IMR-90 (cell line): ENCODE measurements at regions not wholly inside any gene's neighbourhood (a gene's known extent, or its start where the extent isn't known, plus 50 kb on each side); places are given as distances from the start of the nearest gene placed in this dataset.

Source experiments
- ATAC-seq: fragments of 200-7000 bp; cut with Tn5 transposase; 2 replicates; pipeline ENCODE4 v1.9.1; 2020; ENCODE audit warnings: low read depth, mild to moderate bottlenecking, moderate library complexity
- BruUV-seq: library from RNA; stranded (reverse); fragments of 400-500 nt; replicated peaks from 2 replicates; lab custom pipeline; 2021; lab: Mats Ljungman, UMichigan
- CTCF ChIA-PET: fragments of 300-600 bp; formaldehyde crosslinking; extraction: SDS; loops from one replicate; lab custom pipeline; 2021; ENCODE audit warnings: antibody characterized with exemption; lab: Yijun Ruan, JAX
- POLR2A ChIA-PET: fragments of 300-600 bp; sonication (Branson Sonifier 250); formaldehyde crosslinking; loops from one replicate; lab custom pipeline; 2022; ENCODE audit warnings: antibody characterized with exemption; ENCODE audit not compliant: unreplicated experiment; lab: Charles Lee
- DNase-seq: peaks from one replicate; pipeline ENCODE4 v3.0.0; 2013
- H2AFZ ChIP-seq: replicated peaks from 2 replicates; pipeline ENCODE3; 2013; ENCODE audit warnings: low read length, mild to moderate bottlenecking; ENCODE audit not compliant: poor library complexity
- H2AK5ac ChIP-seq: 2 replicates; pipeline ENCODE4 v1.6.1; 2013; ENCODE audit warnings: low read depth, low read length, inconsistent platforms
- H2AK9ac ChIP-seq: replicated peaks from 2 replicates; pipeline ENCODE3; 2013; ENCODE audit warnings: mild to moderate bottlenecking, low read depth, low read length, moderate library complexity; ENCODE audit not compliant: poor library complexity
- H2BK120ac ChIP-seq: 2 replicates; pipeline ENCODE4 v1.6.1; 2013; ENCODE audit warnings: low read depth, low read length, inconsistent platforms
- H2BK15ac ChIP-seq: 3 replicates; pipeline ENCODE4 v1.6.1; 2013; ENCODE audit warnings: low read depth, low read length, inconsistent platforms
- H2BK20ac ChIP-seq: 2 replicates; pipeline ENCODE4 v1.6.1; 2013; ENCODE audit warnings: low read depth, mild to moderate bottlenecking, inconsistent platforms, low read length, moderate library complexity
- H2BK5ac ChIP-seq: 2 replicates; pipeline ENCODE4 v1.6.1; 2013; ENCODE audit warnings: mild to moderate bottlenecking, low read depth, low read length, inconsistent platforms; ENCODE audit not compliant: poor library complexity, severe bottlenecking
- H3K14ac ChIP-seq: replicated peaks from 2 replicates; pipeline ENCODE4 v1.6.1; 2013; ENCODE audit warnings: low read depth, low read length, inconsistent platforms
- H3K18ac ChIP-seq: 2 replicates; pipeline ENCODE4 v1.6.1; 2013; ENCODE audit warnings: low read depth, low read length, control low read depth
- H3K23ac ChIP-seq: 2 replicates; pipeline ENCODE4 v1.6.1; 2013; ENCODE audit warnings: low read depth, low read length, inconsistent platforms
- H3K27ac ChIP-seq: 2 replicates; pipeline ENCODE4 v1.5.1; 2013; ENCODE audit warnings: mild to moderate bottlenecking, control low read depth, low read length; ENCODE audit not compliant: insufficient read depth
- H3K27me3 ChIP-seq: 2 replicates; pipeline ENCODE4 v1.6.1; 2013; ENCODE audit warnings: low read length; ENCODE audit not compliant: control insufficient read depth, insufficient read depth
- H3K36me3 ChIP-seq: 2 replicates; pipeline ENCODE4 v1.6.1; 2013; ENCODE audit warnings: low read length, mixed read lengths; ENCODE audit not compliant: control insufficient read depth, insufficient read depth
- H3K4ac ChIP-seq: 2 replicates; pipeline ENCODE4 v1.6.1; 2013; ENCODE audit warnings: low read depth, low read length, inconsistent platforms
- H3K4me1 ChIP-seq: 2 replicates; pipeline ENCODE4 v1.6.1; 2013; ENCODE audit warnings: low read length, mixed read lengths; ENCODE audit not compliant: control insufficient read depth, insufficient read depth
- H3K4me2 ChIP-seq: 2 replicates; pipeline ENCODE4 v1.6.1; 2013; ENCODE audit warnings: low read depth, mild to moderate bottlenecking, control low read depth, low read length, moderate library complexity
- H3K4me3 ChIP-seq: 2 replicates; pipeline ENCODE4 v1.5.1; 2013; ENCODE audit warnings: low read depth, mild to moderate bottlenecking, control low read depth, low read length, moderate library complexity; ENCODE audit not compliant: insufficient read depth
- H3K56ac ChIP-seq: 2 replicates; pipeline ENCODE4 v1.6.1; 2013; ENCODE audit warnings: low read length, inconsistent platforms; ENCODE audit not compliant: insufficient read depth; ENCODE audit errors: extremely low read depth
- H3K79me1 ChIP-seq, 2 experiments: 2 replicates each; pipeline ENCODE4 v1.6.1; 2013; ENCODE audit warnings: low read length in 2 of 2, inconsistent platforms in 1 of 2, low read depth in 1 of 2
- H3K9ac ChIP-seq: 2 replicates; pipeline ENCODE4 v1.6.1; 2013; ENCODE audit warnings: low read depth, low read length, control low read depth
- H3K9me1 ChIP-seq: 2 replicates; pipeline ENCODE4 v1.6.1; 2013; ENCODE audit warnings: low read length, inconsistent platforms; ENCODE audit not compliant: insufficient read depth
- H3K9me3 ChIP-seq: 2 replicates; pipeline ENCODE4 v1.6.1; 2013; ENCODE audit warnings: low read length; ENCODE audit not compliant: control insufficient read depth, insufficient read depth
- H4K20me1 ChIP-seq: 2 replicates; pipeline ENCODE4 v1.6.1; 2013; ENCODE audit warnings: low read length, inconsistent platforms; ENCODE audit not compliant: insufficient read depth
- H4K5ac ChIP-seq: 2 replicates; pipeline ENCODE4 v1.6.1; 2013; ENCODE audit warnings: mild to moderate bottlenecking, low read depth, low read length, control low read depth
- H4K8ac ChIP-seq, 2 experiments: 2 replicates each; pipeline ENCODE4 v1.6.1; 2013; ENCODE audit warnings: low read depth in 2 of 2, low read length in 2 of 2, control low read depth in 1 of 2, inconsistent platforms in 1 of 2
- H4K91ac ChIP-seq: 2 replicates; pipeline ENCODE4 v1.6.1; 2013; ENCODE audit warnings: low read depth, low read length, inconsistent platforms; ENCODE audit not compliant: insufficient read depth
- BHLHE40 ChIP-seq: fragments of 150-350 bp; IDR thresholded peaks from 2 replicates; pipeline ENCODE4 v1.6.1; 2016; ENCODE audit warnings: mild to moderate bottlenecking, low read depth, low read length
- CEBPB ChIP-seq: IDR thresholded peaks from 2 replicates; pipeline ENCODE4 v1.6.1; 2012; ENCODE audit warnings: low read depth, low read length, improper control_type of control experiment
- CHD1 ChIP-seq: IDR thresholded peaks from 2 replicates; pipeline ENCODE4 v1.6.1; 2012; ENCODE audit warnings: low read depth, low read length, improper control_type of control experiment
- ELK1 ChIP-seq: fragments of 150-350 bp; IDR thresholded peaks from 2 replicates; pipeline ENCODE4 v1.6.1; 2016; ENCODE audit warnings: low read depth, mild to moderate bottlenecking, low read length, moderate library complexity, borderline replicate concordance
- FOS ChIP-seq: fragments of 150-350 bp; IDR thresholded peaks from 2 replicates; pipeline ENCODE4 v1.6.1; 2016; ENCODE audit warnings: low read depth, low read length
- MAFK ChIP-seq: IDR thresholded peaks from 2 replicates; pipeline ENCODE4 v1.6.1; 2012; ENCODE audit warnings: low read depth, low read length, improper control_type of control experiment
- MAZ ChIP-seq: IDR thresholded peaks from 2 replicates; pipeline ENCODE4 v1.6.1; 2012; ENCODE audit warnings: low read depth, mild to moderate bottlenecking, low read length, improper control_type of control experiment, moderate library complexity, borderline replicate concordance
- MXI1 ChIP-seq: IDR thresholded peaks from 2 replicates; pipeline ENCODE4 v1.6.1; 2012; ENCODE audit warnings: low read depth, mild to moderate bottlenecking, low read length, moderate library complexity, borderline replicate concordance
- NFE2L2 ChIP-seq: fragments of 150-350 bp; IDR thresholded peaks from 2 replicates; pipeline ENCODE4 v1.6.1; 2016; ENCODE audit warnings: low read depth, mild to moderate bottlenecking, low read length
- POLR2A ChIP-seq: IDR thresholded peaks from 2 replicates; pipeline ENCODE4 v1.6.1; 2012; ENCODE audit warnings: mild to moderate bottlenecking, low read depth, low read length
- RAD21 ChIP-seq: IDR thresholded peaks from 2 replicates; pipeline ENCODE4 v1.6.1; 2012; ENCODE audit warnings: low read length, improper control_type of control experiment
- RCOR1 ChIP-seq: IDR thresholded peaks from 2 replicates; pipeline ENCODE4 v1.6.1; 2012; ENCODE audit warnings: mild to moderate bottlenecking, low read length, improper control_type of control experiment; ENCODE audit not compliant: insufficient replicate concordance
- RFX5 ChIP-seq: IDR thresholded peaks from 2 replicates; pipeline ENCODE4 v1.8.0; 2012; ENCODE audit warnings: low read depth, mild to moderate bottlenecking, low read length, moderate library complexity
- SMC3 ChIP-seq: fragments of 150-350 bp; IDR thresholded peaks from 2 replicates; pipeline ENCODE4 v1.6.1; 2016; ENCODE audit warnings: low read depth, mild to moderate bottlenecking, antibody characterized with exemption, low read length, moderate library complexity
- USF2 ChIP-seq: fragments of 150-350 bp; IDR thresholded peaks from 2 replicates; pipeline ENCODE4 v1.6.1; 2017; ENCODE audit warnings: mild to moderate bottlenecking, antibody characterized with exemption, low read length, low read depth
- WGBS, 2 experiments: methylation state at CpG; one replicate each; pipeline versions ENCODE4 v1.1.5 to v1.1.7; 2013; ENCODE audit warnings: missing lambda C conversion rate in 2 of 2; ENCODE audit not compliant: insufficient read length in 1 of 2; ENCODE audit errors: extremely low coverage in 2 of 2; 5-methylcytosine and 5-hydroxymethylcytosine counted together
- dilution Hi-C: fragments of 300-500 bp; cut with HindIII; formaldehyde crosslinking; loops from one replicate; pipeline ENCODE4 v1.14.3; 2018; ENCODE audit warnings: low sequenced_read_pairs; ENCODE audit not compliant: unreplicated experiment
- in situ Hi-C: fragments of 300-500 bp; cut with MboI; formaldehyde crosslinking; loops from 3 replicates; pipeline ENCODE4 v1.14.3; 2019; ENCODE audit warnings: low sequenced_read_pairs, inconsistent platforms, mixed read lengths
- intact Hi-C: fragments of 100-400 bp; cut with micrococcal nuclease; formaldehyde crosslinking; loops from 2 replicates; pipeline ENCODE4 v1.10.0; 2022
- TF ChIP-seq, protein P1 (sequence below): conservative IDR thresholded peaks from 2 replicates; pipeline ENCODE4 v1.5.1; 2012; ENCODE audit warnings: mild to moderate bottlenecking, low read depth, low read length, improper control_type of control experiment

DNA sequence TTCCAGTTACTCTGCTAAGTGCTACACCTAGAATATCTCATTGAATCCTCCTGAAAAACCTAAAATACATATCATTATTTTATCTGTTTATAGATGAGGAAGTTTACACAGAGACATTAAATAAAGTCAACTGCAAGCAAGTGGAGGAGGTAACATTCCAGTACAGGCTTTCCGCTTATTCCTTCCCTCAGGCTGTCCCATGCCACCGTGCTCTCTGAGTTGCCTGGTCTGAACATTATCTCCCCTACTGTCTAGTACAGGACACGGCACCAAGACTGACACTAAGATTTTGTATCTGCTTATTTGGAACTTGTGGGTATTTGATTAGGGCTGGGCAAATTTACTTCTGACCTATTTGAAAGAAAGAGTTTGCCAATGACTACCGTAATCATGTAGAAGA lies 172.4 kb upstream of the STK32A start:
- in situ Hi-C loops: no loop called here
- no peak overlapping the region for H3K27ac ChIP-seq
- H4K91ac ChIP-seq: no peak overlapping the region
- dilution Hi-C loops: no loop called here
- no peaks in the 10 kb centered on the region for H4K20me1 ChIP-seq
- TF ChIP-seq CHD1 (no peak), FOS (no peak), MAZ (no peak), POLR2A (no peak), USF2 (no peak), ELK1 (no peak), BHLHE40 (no peak), MXI1 (no peak), NFE2L2 (no peak), SMC3 (no peak), RFX5 (no peak), MAFK (no peak), RAD21 (no peak), RCOR1 (no peak), CEBPB (no peak)
- TF ChIP-seq, protein P1, sequence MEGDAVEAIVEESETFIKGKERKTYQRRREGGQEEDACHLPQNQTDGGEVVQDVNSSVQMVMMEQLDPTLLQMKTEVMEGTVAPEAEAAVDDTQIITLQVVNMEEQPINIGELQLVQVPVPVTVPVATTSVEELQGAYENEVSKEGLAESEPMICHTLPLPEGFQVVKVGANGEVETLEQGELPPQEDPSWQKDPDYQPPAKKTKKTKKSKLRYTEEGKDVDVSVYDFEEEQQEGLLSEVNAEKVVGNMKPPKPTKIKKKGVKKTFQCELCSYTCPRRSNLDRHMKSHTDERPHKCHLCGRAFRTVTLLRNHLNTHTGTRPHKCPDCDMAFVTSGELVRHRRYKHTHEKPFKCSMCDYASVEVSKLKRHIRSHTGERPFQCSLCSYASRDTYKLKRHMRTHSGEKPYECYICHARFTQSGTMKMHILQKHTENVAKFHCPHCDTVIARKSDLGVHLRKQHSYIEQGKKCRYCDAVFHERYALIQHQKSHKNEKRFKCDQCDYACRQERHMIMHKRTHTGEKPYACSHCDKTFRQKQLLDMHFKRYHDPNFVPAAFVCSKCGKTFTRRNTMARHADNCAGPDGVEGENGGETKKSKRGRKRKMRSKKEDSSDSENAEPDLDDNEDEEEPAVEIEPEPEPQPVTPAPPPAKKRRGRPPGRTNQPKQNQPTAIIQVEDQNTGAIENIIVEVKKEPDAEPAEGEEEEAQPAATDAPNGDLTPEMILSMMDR: no peak
- no peaks in the 10 kb centered on the region for H3K27me3 ChIP-seq
- no peak overlapping the region for H2BK15ac ChIP-seq
- H3K4ac ChIP-seq: no peak overlapping the region
- no peak overlapping the region for H4K5ac ChIP-seq
- ChIA-PET POLR2A (no interaction called here), CTCF (no interaction called here)
- H3K9me3 ChIP-seq: no peaks in the 10 kb centered on the region
- no peak overlapping the region for H3K4me2 ChIP-seq
- no peak overlapping the region for H2AK5ac ChIP-seq
- no TSS peak for BruUV-seq
- no peak overlapping the region for H2AFZ ChIP-seq
- no CpG with 5 or more reads among the region's 4 CpGs for WGBS, 2 experiments
- H2BK20ac ChIP-seq: no peak overlapping the region
- no peaks in the 10 kb centered on the region for H3K79me1 ChIP-seq
- no peak overlapping the region for H3K23ac ChIP-seq
- H3K56ac ChIP-seq: no peak overlapping the region
- no peak overlapping the region for H2BK120ac ChIP-seq
- H3K9me1 ChIP-seq: no peaks in the 10 kb centered on the region
- no peak overlapping the region for H3K18ac ChIP-seq
- H2AK9ac ChIP-seq: no peak overlapping the region
- intact Hi-C loops: no loop called here
- no peak overlapping the region for H2BK5ac ChIP-seq
- no peak overlapping the region for H3K14ac ChIP-seq
- no peak overlapping the region for H4K8ac ChIP-seq
- DNase-seq: no peak
- no peaks in the 10 kb centered on the region for H3K36me3 ChIP-seq
- H3K4me3 ChIP-seq: no peak overlapping the region
- no peaks in the 10 kb centered on the region for H3K4me1 ChIP-seq
- no peak for ATAC-seq
- H3K9ac ChIP-seq: no peak overlapping the region
